Heart right ventricle (tissue), 16 donors: ENCODE measurements at regions not wholly inside any gene's neighbourhood (a gene's known extent, or its start where the extent isn't known, plus 50 kb on each side); places are given as distances from the start of the nearest gene placed in this dataset.

Source experiments
- ATAC-seq, 8 donors: fragments of 200-7000 bp; cut with Tn5 transposase; one replicate each; pipeline ENCODE4 v1.9.1; 2020; ENCODE audit warnings: mild to moderate bottlenecking in 8 of 8, moderate library complexity in 8 of 8, moderate number of reproducible peaks in 1 of 8
- DNase-seq, 2 donors: peaks; one replicate each; pipeline ENCODE4 v3.0.0-alpha.2; 2020
- H3K27ac ChIP-seq, 10 donors: fragments of 200-600 bp; sonication (generic) in 2 of 10; one replicate each; pipeline versions ENCODE4 v1.5.0 to v1.8.0; 2020 to 2022; ENCODE audit warnings: mild to moderate bottlenecking in 3 of 10
- H3K27me3 ChIP-seq, 7 donors: fragments of 200-600 bp; one replicate each; pipeline ENCODE4 v1.8.0; 2021 to 2022; ENCODE audit warnings: mild to moderate bottlenecking in 2 of 7
- H3K36me3 ChIP-seq, 9 donors: fragments of 200-600 bp; sonication (generic) in 1 of 9; one replicate each; pipeline versions ENCODE4 v1.5.0 to v1.8.0; 2020 to 2022; ENCODE audit warnings: mild to moderate bottlenecking in 2 of 9
- H3K4me1 ChIP-seq, 9 donors: fragments of 200-600 bp; sonication (generic) in 1 of 9; one replicate each; pipeline versions ENCODE4 v1.5.0 to v1.8.0; 2020 to 2022; ENCODE audit warnings: mild to moderate bottlenecking in 4 of 9
- H3K4me3 ChIP-seq, 10 donors: fragments of 200-600 bp; sonication (generic) in 2 of 10; one replicate each; pipeline versions ENCODE4 v1.5.0 to v1.8.0; 2020 to 2022; ENCODE audit warnings: mild to moderate bottlenecking in 7 of 10, moderate library complexity in 2 of 10
- H3K9me3 ChIP-seq, 11 donors: fragments of 200-600 bp in 10 of 11; sonication (generic) in 2 of 11; one replicate each; pipeline versions ENCODE4 v1.5.0 to v1.8.0; 2013 to 2022; ENCODE audit warnings: mild to moderate bottlenecking in 2 of 11, control low read depth in 1 of 11, moderate library complexity in 1 of 11
- CTCF ChIP-seq, 9 donors: fragments of 200-600 bp; sonication (generic) in 2 of 9; IDR thresholded peaks; one replicate each; pipeline versions ENCODE4 v1.5.0 to v1.8.0; 2021 to 2022; ENCODE audit warnings: antibody characterized with exemption in 9 of 9, mild to moderate bottlenecking in 5 of 9, moderate library complexity in 1 of 9
- WGBS, 2 donors: extraction: QIAGEN DNeasy Blood & Tissue Kit; methylation state at CpG; one replicate each; pipeline ENCODE4 v1.1.7; 2013; ENCODE audit warnings: inconsistent platforms in 1 of 2; 5-methylcytosine and 5-hydroxymethylcytosine counted together
- intact Hi-C, 10 donors: fragments of 100-400 bp; cut with DNase I; formaldehyde crosslinking; loops; one replicate each; pipeline versions ENCODE4 v1.11.1 to v1.14.2; 2022
- donor health status: Arrhythmogenic right ventricular cardiomyopathy.
- donor health status: ischemic (EF 13 %, LVEDD 7.1; RV severe dilation, severe dysfunction).
- donor health status: healthy with polysubstance abuse.
- donor health status: DM: no; HTN: yes; CAD: no.
- donor health status: DM: no; HTN: no; CAD: no.
- donor health status: ischemic (EF 25% LVEDD 6.9; RV normal size, moderate dysfunction).
- donor health status: ischemic (EF 25% LVEDD 5.7; RV mildly dilated, moderate dysfunction).
- donor health status: healthy.
- donor health status: DM: yes; HTN: yes; CAD: no.
- donor health status: Ischemic cardiomyopathy.
- donor health status: ischemic (EF 35%, LVEDD 5.7; RV mildly dilated, moderate dysfunction).
- donor health status: nonischemic (EF 11% LVEDD 7.7; RV severe dilation, severe dysfunction).
- donor health status: DM: yes; HTN: yes; CAD: no.
- donor health status: PGD.
- donor health status: ischemic (EF 29% LVEDD 5.4; RV normal size, mild dysfunction).
- donor health status: nonischemic (EF 23%, LVEDD 6.1; RV moderate dilation, normal function).

GRCh38 chr2:195602687-195603086 lies 54.3 kb upstream of the SLC39A10 start:
- Histone ChIP-seq H3K27ac (no peak overlapping the region), H3K4me1 (peaks cover 0 to 3% (median 0%) of the 10 kb centered on the region in 9 donors), H3K9me3 (no peaks in the 10 kb centered on the region), H3K36me3 (no peaks in the 10 kb centered on the region), H3K4me3 (no peak overlapping the region), H3K27me3 (no peaks in the 10 kb centered on the region)
- DNase-seq (no peak), ATAC-seq (peak in 1 of 8 donors; percentile 52)
- intact Hi-C loops = no loop called here
- 56 to 61% methylated on average over 7 of the region's 7 CpGs for WGBS, 2 donors
- TF ChIP-seq CTCF (IDR thresholded peaks at IDR 0.05) = no peak

GRCh38 chr2:195601361-195601760 lies 55.7 kb upstream of the SLC39A10 start:
- TF ChIP-seq CTCF (IDR thresholded peaks at IDR 0.05) = no peak
- intact Hi-C loops = no loop called here
- ATAC-seq (no peak), DNase-seq (no peak)
- Histone ChIP-seq H3K36me3 (no peaks in the 10 kb centered on the region), H3K27me3 (no peaks in the 10 kb centered on the region), H3K27ac (no peak overlapping the region), H3K4me1 (peaks cover 0 to 3% (median 0%) of the 10 kb centered on the region in 9 donors), H3K4me3 (no peak overlapping the region), H3K9me3 (no peaks in the 10 kb centered on the region)
- 70 to 72% methylated on average over 6 of the region's 6 CpGs for WGBS, 2 donors

- intact Hi-C loops = no loop called here
- no peak for TF ChIP-seq CTCF (IDR thresholded peaks at IDR 0.05)
- Histone ChIP-seq H3K27me3 (no peaks in the 10 kb centered on the region), H3K4me1 (peaks cover 0 to 3% (median 0%) of the 10 kb centered on the region in 9 donors), H3K27ac (no peak overlapping the region), H3K36me3 (no peaks in the 10 kb centered on the region), H3K9me3 (no peaks in the 10 kb centered on the region), H3K4me3 (no peak overlapping the region)
- ATAC-seq (no peak), DNase-seq (no peak)
Observed at GRCh38 chr2:195600778-195601177, 56.2 kb upstream of the SLC39A10 start.

- ATAC-seq = no peak
- H3K27ac ChIP-seq = no peak overlapping the region
- no peak for DNase-seq
Observed at GRCh38 chr2:195596840-195597239, 60.2 kb upstream of the SLC39A10 start.

More at GRCh38 chr2:195596840-195597239, 60.2 kb upstream of the SLC39A10 start:
- WGBS, 2 donors = 84 to 89% methylated on average over 3 of the region's 3 CpGs
- TF ChIP-seq CTCF (IDR thresholded peaks at IDR 0.05) = no peak
- Histone ChIP-seq H3K36me3 (no peaks in the 10 kb centered on the region), H3K9me3 (no peaks in the 10 kb centered on the region), H3K27me3 (no peaks in the 10 kb centered on the region), H3K4me1 (peaks cover 0 to 13% (median 0%) of the 10 kb centered on the region in 9 donors), H3K4me3 (no peak overlapping the region)
- intact Hi-C loops = no loop called here
